ENCODE measurements at regions not wholly inside any gene's neighbourhood (a gene's known extent, or its start where the extent isn't known, plus 50 kb on each side); places are given as distances from the start of the nearest gene placed in this dataset.

GRCh38 chr12:18818579-18819268 is 80.8 kb downstream of the CAPZA3 start:
- TF ChIP-seq JUN (IDR thresholded peaks at IDR 0.05) (no peak), RAD21 (conservative IDR thresholded peaks at IDR 0.05 in 1 of 2, IDR thresholded peaks at IDR 0.05 in 1 of 2) (no peak), PHF8 (IDR thresholded peaks at IDR 0.05; ENCODE audit: borderline replicate concordance, low read depth) (no peak), MYC (IDR thresholded peaks at IDR 0.05; ENCODE audit: borderline replicate concordance, low read length) (no peak), HOXA7 (CRISPR knock-in tag; IDR thresholded peaks at IDR 0.05) (no peak), CHD2 (IDR thresholded peaks at IDR 0.05; ENCODE audit: low read length, partially characterized antibody) (no peak), FOSL2 (IDR thresholded peaks at IDR 0.05) (no peak), FOSL2 (CRISPR knock-in tag; IDR thresholded peaks at IDR 0.05) (no peak), RCOR1 (IDR thresholded peaks at IDR 0.05; ENCODE audit: low read depth, low read length) (no peak), POLR2A (IDR thresholded peaks at IDR 0.05; ENCODE audit: low read length) (no peak)
- TF ChIP-seq, protein P1, sequence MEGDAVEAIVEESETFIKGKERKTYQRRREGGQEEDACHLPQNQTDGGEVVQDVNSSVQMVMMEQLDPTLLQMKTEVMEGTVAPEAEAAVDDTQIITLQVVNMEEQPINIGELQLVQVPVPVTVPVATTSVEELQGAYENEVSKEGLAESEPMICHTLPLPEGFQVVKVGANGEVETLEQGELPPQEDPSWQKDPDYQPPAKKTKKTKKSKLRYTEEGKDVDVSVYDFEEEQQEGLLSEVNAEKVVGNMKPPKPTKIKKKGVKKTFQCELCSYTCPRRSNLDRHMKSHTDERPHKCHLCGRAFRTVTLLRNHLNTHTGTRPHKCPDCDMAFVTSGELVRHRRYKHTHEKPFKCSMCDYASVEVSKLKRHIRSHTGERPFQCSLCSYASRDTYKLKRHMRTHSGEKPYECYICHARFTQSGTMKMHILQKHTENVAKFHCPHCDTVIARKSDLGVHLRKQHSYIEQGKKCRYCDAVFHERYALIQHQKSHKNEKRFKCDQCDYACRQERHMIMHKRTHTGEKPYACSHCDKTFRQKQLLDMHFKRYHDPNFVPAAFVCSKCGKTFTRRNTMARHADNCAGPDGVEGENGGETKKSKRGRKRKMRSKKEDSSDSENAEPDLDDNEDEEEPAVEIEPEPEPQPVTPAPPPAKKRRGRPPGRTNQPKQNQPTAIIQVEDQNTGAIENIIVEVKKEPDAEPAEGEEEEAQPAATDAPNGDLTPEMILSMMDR (IDR thresholded peaks at IDR 0.05): no peak
- TF ChIP-seq, protein P2, sequence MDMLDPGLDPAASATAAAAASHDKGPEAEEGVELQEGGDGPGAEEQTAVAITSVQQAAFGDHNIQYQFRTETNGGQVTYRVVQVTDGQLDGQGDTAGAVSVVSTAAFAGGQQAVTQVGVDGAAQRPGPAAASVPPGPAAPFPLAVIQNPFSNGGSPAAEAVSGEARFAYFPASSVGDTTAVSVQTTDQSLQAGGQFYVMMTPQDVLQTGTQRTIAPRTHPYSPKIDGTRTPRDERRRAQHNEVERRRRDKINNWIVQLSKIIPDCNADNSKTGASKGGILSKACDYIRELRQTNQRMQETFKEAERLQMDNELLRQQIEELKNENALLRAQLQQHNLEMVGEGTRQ (IDR thresholded peaks at IDR 0.05): no peak
- TF ChIP-seq, protein P3, sequence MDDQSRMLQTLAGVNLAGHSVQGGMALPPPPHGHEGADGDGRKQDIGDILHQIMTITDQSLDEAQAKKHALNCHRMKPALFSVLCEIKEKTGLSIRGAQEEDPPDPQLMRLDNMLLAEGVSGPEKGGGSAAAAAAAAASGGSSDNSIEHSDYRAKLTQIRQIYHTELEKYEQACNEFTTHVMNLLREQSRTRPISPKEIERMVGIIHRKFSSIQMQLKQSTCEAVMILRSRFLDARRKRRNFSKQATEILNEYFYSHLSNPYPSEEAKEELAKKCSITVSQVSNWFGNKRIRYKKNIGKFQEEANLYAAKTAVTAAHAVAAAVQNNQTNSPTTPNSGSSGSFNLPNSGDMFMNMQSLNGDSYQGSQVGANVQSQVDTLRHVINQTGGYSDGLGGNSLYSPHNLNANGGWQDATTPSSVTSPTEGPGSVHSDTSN (IDR thresholded peaks at IDR 0.05): no peak

All from A549 (cell line).